Thyroid gland (tissue), 4 donors: ENCODE measurements at regions not wholly inside any gene's neighbourhood (a gene's known extent, or its start where the extent isn't known, plus 50 kb on each side); places are given as distances from the start of the nearest gene placed in this dataset.

Source experiments
- DNase-seq, 2 donors: peaks; one replicate each; pipeline ENCODE4 v3.0.0-alpha.2; 2019
- H3K27ac ChIP-seq, 3 donors: fragments of 200-600 bp; sonication (generic); 1 replicate in 2 of 3; 2 replicates in 1 of 3; pipeline ENCODE4 v1.5.1; 2016 to 2019; ENCODE audit warnings: mild to moderate bottlenecking in 1 of 3, moderate library complexity in 1 of 3
- H3K27me3 ChIP-seq: fragments of 200-600 bp; sonication (generic); one replicate; pipeline ENCODE4 v1.5.1; 2019
- H3K36me3 ChIP-seq, 2 donors: fragments of 200-600 bp; sonication (generic); one replicate each; pipeline ENCODE4 v1.5.1; 2016 to 2019
- H3K4me1 ChIP-seq, 2 donors: fragments of 200-600 bp; sonication (generic); one replicate each; pipeline ENCODE4 v1.5.1; 2017 to 2019
- H3K4me3 ChIP-seq, 3 donors: fragments of 200-600 bp; sonication (generic); replicated peaks in 1 of 3; 1 replicate in 2 of 3; 2 replicates in 1 of 3; pipeline ENCODE4 v1.5.1; 2016; ENCODE audit warnings: mild to moderate bottlenecking in 1 of 3
- H3K9me3 ChIP-seq: fragments of 200-600 bp; sonication (generic); one replicate; pipeline ENCODE4 v1.5.1; 2017
- CTCF ChIP-seq, 6 experiments: fragments of 200-600 bp in 3 of 6; fragments of 450-650 bp in 3 of 6; sonication (generic) in 3 of 6; IDR thresholded peaks; one replicate each; pipeline ENCODE4 v1.5.1; 2016 to 2019; ENCODE audit warnings: antibody characterized with exemption in 6 of 6, mild to moderate bottlenecking in 2 of 6, inconsistent platforms in 1 of 6, moderate library complexity in 1 of 6
- POLR2A ChIP-seq, 2 donors: fragments of 450-650 bp; IDR thresholded peaks; one replicate each; pipeline ENCODE4 v1.6.1; 2017; ENCODE audit warnings: antibody characterized with exemption in 2 of 2, mild to moderate bottlenecking in 2 of 2, moderate library complexity in 1 of 2
- WGBS, 2 donors: methylation state at CpG; one replicate each; pipeline ENCODE4 v1.1.5; 2017; 5-methylcytosine and 5-hydroxymethylcytosine counted together
- intact Hi-C: fragments of 100-400 bp; cut with DNase I; formaldehyde crosslinking; loops from one replicate; pipeline ENCODE4 v1.15.1; 2023

GRCh38 chr15:92315144-92315543, 78.5 kb upstream of the ST8SIA2 start:
- Histone ChIP-seq H3K27ac (no peak overlapping the region), H3K36me3 (no peaks in the 10 kb centered on the region), H3K9me3 (no peaks in the 10 kb centered on the region), H3K4me1 (no peaks in the 10 kb centered on the region), H3K27me3 (no peaks in the 10 kb centered on the region), H3K4me3 (no peak overlapping the region)
- intact Hi-C loops, result no loop called here
- 73 to 81% methylated on average over 4 of the region's 4 CpGs for WGBS, 2 donors
- no peak for TF ChIP-seq POLR2A (IDR thresholded peaks at IDR 0.05)
- TF ChIP-seq CTCF (IDR thresholded peaks at IDR 0.05), result no peak
- DNase-seq, result no peak

- Histone ChIP-seq H3K36me3 (no peaks in the 10 kb centered on the region), H3K27ac (no peak overlapping the region), H3K27me3 (no peaks in the 10 kb centered on the region), H3K9me3 (no peaks in the 10 kb centered on the region), H3K4me1 (no peaks in the 10 kb centered on the region), H3K4me3 (no peak overlapping the region)
- TF ChIP-seq CTCF (IDR thresholded peaks at IDR 0.05) (no peak), POLR2A (IDR thresholded peaks at IDR 0.05) (no peak)
- 36 to 37% methylated on average over 2 of the region's 2 CpGs for WGBS, 2 donors
- intact Hi-C loops, result no loop called here
- DNase-seq, result no peak
Measured at GRCh38 chr15:92315595-92316211, 78.0 kb upstream of the ST8SIA2 start.

DNA sequence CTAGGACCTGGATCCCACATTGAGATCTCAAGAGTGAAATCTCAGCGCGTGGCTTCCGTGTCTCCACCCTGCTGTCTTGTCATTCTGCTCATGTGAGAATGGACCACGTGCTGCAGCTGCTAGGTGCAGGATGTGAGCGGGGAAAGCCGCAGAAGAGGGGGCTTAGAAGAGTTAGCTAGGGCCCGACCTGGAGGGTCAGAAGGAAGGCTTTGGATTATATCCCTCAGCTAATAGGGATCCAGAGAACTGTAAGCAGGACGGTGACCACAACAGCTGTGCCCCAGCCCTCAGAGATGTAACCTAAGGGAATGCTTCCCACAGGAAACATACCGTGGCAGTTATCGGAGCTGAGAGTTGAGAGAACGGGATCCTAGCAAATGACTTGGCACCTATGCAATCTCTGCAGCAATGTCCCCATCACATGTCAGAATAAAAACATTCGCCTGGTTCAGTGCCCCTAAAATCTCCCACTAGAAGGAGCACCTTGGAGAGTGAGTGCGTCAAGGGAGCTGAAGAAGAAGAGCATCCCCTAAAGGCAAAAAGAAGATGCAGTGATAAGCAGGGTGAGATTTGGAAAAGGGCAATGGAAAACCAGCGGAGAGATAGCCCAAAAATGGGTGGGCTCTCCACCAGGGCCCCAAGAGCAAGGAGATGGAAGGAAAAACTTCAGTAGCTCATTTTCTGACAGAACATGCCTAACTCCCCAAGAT, 76.9 kb upstream of the ST8SIA2 start:
- H3K27ac ChIP-seq, result no peak overlapping the region
- no peaks in the 10 kb centered on the region for H3K9me3 ChIP-seq
- intact Hi-C loops, result no loop called here
- H3K36me3 ChIP-seq, result no peaks in the 10 kb centered on the region
- H3K4me3 ChIP-seq, result no peak overlapping the region
- TF ChIP-seq POLR2A (IDR thresholded peaks at IDR 0.05) (no peak), CTCF (IDR thresholded peaks at IDR 0.05) (no peak)
- no peaks in the 10 kb centered on the region for H3K27me3 ChIP-seq
- DNase-seq, result no peak
- no peaks in the 10 kb centered on the region for H3K4me1 ChIP-seq
- 83 to 88% methylated on average over 14 of the region's 14 CpGs for WGBS, 2 donors

DNA sequence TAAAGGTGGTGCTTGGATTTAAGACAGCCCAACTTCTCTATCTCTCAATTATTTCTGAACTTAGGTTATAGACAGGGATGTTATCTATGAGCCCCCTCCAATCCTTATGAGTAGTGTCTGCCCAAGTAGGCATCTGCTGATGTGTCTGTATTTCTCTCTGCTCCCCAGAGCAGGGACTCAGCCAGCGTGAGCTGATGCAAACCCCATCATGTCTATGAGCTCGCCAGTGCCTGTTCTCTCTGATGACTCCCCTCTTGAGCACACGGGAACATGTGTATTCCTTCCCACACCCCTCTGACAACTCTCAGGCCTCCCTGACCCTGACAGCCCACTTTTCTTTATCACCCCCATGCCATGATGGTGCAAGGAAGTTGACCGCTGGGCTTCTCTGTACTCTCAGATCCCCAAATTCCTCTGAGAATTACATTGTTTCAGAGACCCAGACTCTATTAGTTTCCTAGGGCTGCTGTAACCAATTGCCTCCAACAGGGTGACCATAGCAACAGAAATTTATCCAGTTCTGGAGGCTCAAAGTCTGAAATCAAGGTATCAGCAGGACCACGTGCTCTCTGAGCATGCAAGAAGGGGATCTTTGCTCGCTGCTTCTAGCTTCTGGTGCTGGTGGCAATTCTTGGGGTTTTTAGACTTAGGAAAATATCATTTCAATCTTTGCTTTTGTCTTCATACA, 73.5 kb upstream of the ST8SIA2 start:
- Histone ChIP-seq H3K27ac (no peak overlapping the region), H3K4me3 (no peak overlapping the region), H3K36me3 (no peaks in the 10 kb centered on the region), H3K4me1 (peaks cover 0 to 4% of the 10 kb centered on the region in 2 donors), H3K27me3 (no peaks in the 10 kb centered on the region), H3K9me3 (no peaks in the 10 kb centered on the region)
- intact Hi-C loops, result no loop called here
- 90 to 92% methylated on average over 6 of the region's 6 CpGs for WGBS, 2 donors
- TF ChIP-seq CTCF (IDR thresholded peaks at IDR 0.05), result no peak
- no peak for TF ChIP-seq POLR2A (IDR thresholded peaks at IDR 0.05)
- DNase-seq, result no peak
